ENCODE measurements at regions not wholly inside any gene's neighbourhood (a gene's known extent, or its start where the extent isn't known, plus 50 kb on each side); places are given as distances from the start of the nearest gene placed in this dataset.

DNA sequence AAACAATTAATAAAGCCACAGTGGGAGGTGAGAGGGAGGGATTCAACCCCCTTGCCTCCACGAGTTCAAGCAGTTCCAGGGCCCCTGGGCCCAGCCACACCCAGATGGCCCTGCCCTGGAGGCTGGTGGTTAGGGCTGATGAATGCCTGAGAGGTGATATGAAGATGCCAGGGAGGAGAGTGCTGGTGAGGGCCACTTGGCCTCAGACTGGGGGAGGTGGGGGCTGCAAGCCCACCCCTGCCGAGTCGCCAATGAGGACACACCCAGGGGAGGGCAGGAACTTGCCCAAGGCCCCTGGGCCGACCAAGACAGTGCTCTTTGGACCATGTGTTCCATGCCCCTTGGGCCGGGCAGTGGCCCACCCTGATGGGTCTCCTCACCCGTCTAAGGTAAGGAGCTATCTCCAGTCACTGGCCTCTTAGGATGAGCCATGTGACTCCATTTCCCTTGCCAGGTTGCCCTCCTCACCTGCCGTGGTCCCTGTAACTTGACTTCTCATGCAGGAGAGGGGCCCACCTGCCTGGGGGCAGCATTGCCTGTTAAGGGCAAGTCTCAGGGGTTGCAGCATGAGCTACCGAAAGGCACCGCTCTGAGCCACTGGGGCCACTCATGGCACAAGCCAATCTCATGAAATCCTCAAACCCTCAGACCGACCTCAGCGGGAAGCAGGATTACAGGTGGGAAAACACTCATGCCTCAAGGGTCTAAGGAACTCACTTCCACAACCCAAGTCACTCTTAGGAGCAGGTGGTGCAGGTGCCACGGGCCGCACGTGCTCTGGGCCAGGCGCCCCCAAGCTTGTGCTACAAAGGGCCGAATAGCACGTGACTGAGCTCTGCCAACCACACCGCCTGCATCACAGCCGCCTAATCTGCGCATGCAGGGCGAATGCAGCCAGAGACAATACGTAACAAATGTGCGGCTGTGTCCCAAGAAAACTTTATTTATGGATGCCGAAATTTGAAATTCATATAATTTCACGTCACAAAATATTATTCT lies 147.4 kb upstream of the MLN start:
- TF ChIP-seq SIN3A (IDR thresholded peaks at IDR 0.05; ENCODE audit: low read depth): no peak
- no peak for TF ChIP-seq FOSL1 (IDR thresholded peaks at IDR 0.05; ENCODE audit: low read depth)

Data from HCT116 (cell line).